ENCODE measurements at regions not wholly inside any gene's neighbourhood (a gene's known extent, or its start where the extent isn't known, plus 50 kb on each side); places are given as distances from the start of the nearest gene placed in this dataset.

- no peak for TF ChIP-seq CTCF (IDR thresholded peaks at IDR 0.05; ENCODE audit: low read depth, low read length)
- no peaks in the 10 kb centered on the region for H3K9me3 ChIP-seq
- H3K4me3 ChIP-seq (ENCODE audit: low read depth, low read length) = no peak overlapping the region
- no peaks in the 10 kb centered on the region for H3K4me1 ChIP-seq
- no peaks in the 10 kb centered on the region for H3K36me3 ChIP-seq
- H3K27me3 ChIP-seq = no peaks in the 10 kb centered on the region
- DNase-seq = no peak
Observed at GRCh38 chr17:72392056-72393010, 271.5 kb downstream of the SOX9 start.

GRCh38 chr17:72393553-72393952 is 272.7 kb downstream of the SOX9 start:
- no peaks in the 10 kb centered on the region for H3K9me3 ChIP-seq
- no peak for DNase-seq
- H3K4me3 ChIP-seq (ENCODE audit: low read depth, low read length) = no peak overlapping the region
- no peaks in the 10 kb centered on the region for H3K27me3 ChIP-seq
- H3K4me1 ChIP-seq = no peaks in the 10 kb centered on the region
- TF ChIP-seq CTCF (IDR thresholded peaks at IDR 0.05; ENCODE audit: low read depth, low read length) = no peak
- H3K36me3 ChIP-seq = no peaks in the 10 kb centered on the region

GRCh38 chr17:72394531-72394930 is 273.7 kb downstream of the SOX9 start:
- TF ChIP-seq CTCF (IDR thresholded peaks at IDR 0.05; ENCODE audit: low read depth, low read length) = no peak
- Histone ChIP-seq H3K4me3 (ENCODE audit: low read depth, low read length) (no peak overlapping the region), H3K4me1 (no peaks in the 10 kb centered on the region), H3K36me3 (no peaks in the 10 kb centered on the region), H3K27me3 (no peaks in the 10 kb centered on the region), H3K9me3 (no peaks in the 10 kb centered on the region)
- DNase-seq = no peak

GRCh38 chr17:72396121-72396520 is 275.3 kb downstream of the SOX9 start:
- H3K27me3 ChIP-seq = no peaks in the 10 kb centered on the region
- DNase-seq = no peak
- no peak for TF ChIP-seq CTCF (IDR thresholded peaks at IDR 0.05; ENCODE audit: low read depth, low read length)
- H3K36me3 ChIP-seq = no peaks in the 10 kb centered on the region
- H3K4me1 ChIP-seq = no peaks in the 10 kb centered on the region; the same call in 1 of the 2 replicates
- no peaks in the 10 kb centered on the region for H3K9me3 ChIP-seq
- H3K4me3 ChIP-seq (ENCODE audit: low read depth, low read length) = no peak overlapping the region

GRCh38 chr17:72397223-72397667 is 276.4 kb downstream of the SOX9 start:
- DNase-seq = no peak
- Histone ChIP-seq H3K4me1 (no peaks in the 10 kb centered on the region; the same call in 1 of the 2 replicates), H3K27me3 (no peaks in the 10 kb centered on the region), H3K4me3 (ENCODE audit: low read depth, low read length) (no peak overlapping the region), H3K9me3 (no peaks in the 10 kb centered on the region), H3K36me3 (no peaks in the 10 kb centered on the region)
- TF ChIP-seq CTCF (IDR thresholded peaks at IDR 0.05; ENCODE audit: low read depth, low read length) = no peak

- no peaks in the 10 kb centered on the region for H3K36me3 ChIP-seq
- H3K27me3 ChIP-seq = no peaks in the 10 kb centered on the region
- no peak for TF ChIP-seq CTCF (IDR thresholded peaks at IDR 0.05; ENCODE audit: low read depth, low read length)
- no peaks in the 10 kb centered on the region for H3K9me3 ChIP-seq
- DNase-seq = no peak
- H3K4me1 ChIP-seq = no peaks in the 10 kb centered on the region; the same call in 1 of the 2 replicates
- no peak overlapping the region for H3K4me3 ChIP-seq (ENCODE audit: low read depth, low read length)
Observed at GRCh38 chr17:72397687-72398086, 276.9 kb downstream of the SOX9 start.

Data from BE2C (cell line).